H9 (cell line): ENCODE measurements at regions not wholly inside any gene's neighbourhood (a gene's known extent, or its start where the extent isn't known, plus 50 kb on each side); places are given as distances from the start of the nearest gene placed in this dataset.

ENCODE experiments used
- DNase-seq: peaks from one replicate; pipeline ENCODE4 v3.0.0-alpha.2; 2017
- H2AFZ ChIP-seq: one replicate; pipeline ENCODE4 v1.6.1; 2013; ENCODE audit warnings: mild to moderate bottlenecking, low read length, control low read depth, moderate library complexity
- H2AK5ac ChIP-seq: 2 replicates; pipeline ENCODE4 v1.6.1; 2013; ENCODE audit warnings: low read length, control low read depth, mixed read lengths; ENCODE audit not compliant: insufficient read length
- H2BK120ac ChIP-seq: one replicate; pipeline ENCODE4 v1.6.1; 2013; ENCODE audit warnings: low read depth, mild to moderate bottlenecking, low read length, control low read depth, inconsistent platforms; ENCODE audit not compliant: poor library complexity, severe bottlenecking
- H2BK12ac ChIP-seq: 2 replicates; pipeline ENCODE4 v1.6.1; 2013; ENCODE audit warnings: low read length, control low read depth, mixed read lengths, low read depth; ENCODE audit not compliant: insufficient read length
- H2BK15ac ChIP-seq: 2 replicates; pipeline ENCODE4 v1.6.1; 2013; ENCODE audit warnings: low read depth, low read length, control low read depth
- H2BK20ac ChIP-seq: one replicate; pipeline ENCODE4 v1.6.1; 2013; ENCODE audit warnings: low read depth, mild to moderate bottlenecking, low read length, control low read depth, inconsistent platforms; ENCODE audit not compliant: poor library complexity, severe bottlenecking
- H2BK5ac ChIP-seq: 2 replicates; pipeline ENCODE4 v1.6.1; 2013; ENCODE audit warnings: low read length, control low read depth, mixed read lengths; ENCODE audit not compliant: insufficient read length
- H3K14ac ChIP-seq: 2 replicates; pipeline ENCODE4 v1.6.1; 2013; ENCODE audit warnings: low read length, control low read depth; ENCODE audit not compliant: insufficient read depth
- H3K18ac ChIP-seq: 2 replicates; pipeline ENCODE4 v1.6.1; 2013; ENCODE audit warnings: low read depth, mild to moderate bottlenecking, mixed read lengths, low read length, control low read depth; ENCODE audit not compliant: insufficient read length
- H3K23ac ChIP-seq: 2 replicates; pipeline ENCODE4 v1.6.1; 2013; ENCODE audit warnings: low read length, control low read depth, mixed read lengths, low read depth; ENCODE audit not compliant: insufficient read length
- H3K23me2 ChIP-seq: 2 replicates; pipeline ENCODE4 v1.6.1; 2013; ENCODE audit warnings: low read depth, mild to moderate bottlenecking, mixed read lengths, low read length, control low read depth; ENCODE audit not compliant: insufficient read length, poor library complexity, severe bottlenecking
- H3K27ac ChIP-seq: 2 replicates; pipeline ENCODE4 v1.5.1; 2013; ENCODE audit warnings: low read length, control low read depth, mixed read lengths, low read depth; ENCODE audit not compliant: insufficient read length
- H3K27me3 ChIP-seq: 2 replicates; pipeline ENCODE4 v1.6.1; 2013; ENCODE audit warnings: low read length, control low read depth, inconsistent platforms; ENCODE audit not compliant: insufficient read depth
- H3K4ac ChIP-seq: 2 replicates; pipeline ENCODE4 v1.6.1; 2013; ENCODE audit warnings: low read depth, mild to moderate bottlenecking, control low read depth, inconsistent platforms, low read length, moderate library complexity
- H3K4me1 ChIP-seq: 2 replicates; pipeline ENCODE4 v1.6.1; 2013; ENCODE audit warnings: low read length, control low read depth, inconsistent platforms; ENCODE audit not compliant: insufficient read depth
- H3K4me2 ChIP-seq: 2 replicates; pipeline ENCODE4 v1.6.1; 2013; ENCODE audit warnings: low read length, control low read depth, mixed read lengths; ENCODE audit not compliant: insufficient read length, insufficient read depth
- H3K56ac ChIP-seq: 2 replicates; pipeline ENCODE4 v1.6.1; 2013; ENCODE audit warnings: low read depth, mild to moderate bottlenecking, mixed read lengths, low read length, control low read depth; ENCODE audit not compliant: insufficient read length
- H3K79me1 ChIP-seq: 2 replicates; pipeline ENCODE4 v1.6.1; 2013; ENCODE audit warnings: low read depth, mild to moderate bottlenecking, moderate library complexity, low read length, control low read depth, inconsistent platforms; ENCODE audit not compliant: insufficient read depth, poor library complexity, severe bottlenecking
- H3K79me2 ChIP-seq: 2 replicates; pipeline ENCODE4 v1.6.1; 2013; ENCODE audit warnings: low read length, control low read depth, inconsistent platforms; ENCODE audit not compliant: insufficient read depth
- H3K9ac ChIP-seq: 2 replicates; pipeline ENCODE4 v1.6.1; 2013; ENCODE audit warnings: low read length, control low read depth, mixed read lengths; ENCODE audit not compliant: insufficient read length; ENCODE audit errors: extremely low read depth
- H3K9me3 ChIP-seq: one replicate; pipeline ENCODE4 v1.6.1; 2013; ENCODE audit warnings: low read depth, low read length, inconsistent platforms; ENCODE audit not compliant: control insufficient read depth
- H3T11ph ChIP-seq: one replicate; pipeline ENCODE4 v1.6.1; 2013; ENCODE audit warnings: mild to moderate bottlenecking, low read length, control low read depth, inconsistent platforms
- H4K20me1 ChIP-seq: one replicate; pipeline ENCODE4 v1.6.1; 2013; ENCODE audit not compliant: control insufficient read depth, insufficient read length, insufficient read depth
- H4K5ac ChIP-seq: 2 replicates; pipeline ENCODE4 v1.6.1; 2013; ENCODE audit warnings: low read depth, mild to moderate bottlenecking, mixed read lengths, low read length, control low read depth; ENCODE audit not compliant: insufficient read length
- H4K8ac ChIP-seq: replicated peaks from 2 replicates; pipeline ENCODE4 v1.6.1; 2013; ENCODE audit warnings: low read length, control low read depth, mixed read lengths, low read depth; ENCODE audit not compliant: insufficient read length
- H4K91ac ChIP-seq: 2 replicates; pipeline ENCODE4 v1.6.1; 2013; ENCODE audit warnings: low read depth, mild to moderate bottlenecking, moderate library complexity, mixed read lengths, low read length, control low read depth; ENCODE audit not compliant: insufficient read length
- H3K27ac Mint-ChIP-seq, 3 experiments: 2 replicates in 2 of 3; 3 replicates in 1 of 3; pipeline ENCODE4 v1.8.0; 2020 to 2021; ENCODE audit warnings: mixed read lengths in 3 of 3, mild to moderate bottlenecking in 1 of 3, moderate library complexity in 1 of 3
- H3K27me3 Mint-ChIP-seq: 2 replicates; pipeline ENCODE4 v1.8.0; 2021; ENCODE audit warnings: low read depth, mild to moderate bottlenecking, moderate library complexity, mixed read lengths
- H3K36me3 Mint-ChIP-seq, 3 experiments: 2 replicates in 2 of 3; 3 replicates in 1 of 3; pipeline ENCODE4 v1.8.0; 2020 to 2021; ENCODE audit warnings: low read depth in 3 of 3, mixed read lengths in 3 of 3; ENCODE audit not compliant: insufficient read depth in 1 of 3
- H3K4me1 Mint-ChIP-seq, 2 experiments: 2 replicates each; pipeline ENCODE4 v1.8.0; 2020; ENCODE audit warnings: mixed read lengths in 2 of 2
- H3K4me3 Mint-ChIP-seq, 2 experiments: 2 replicates in 1 of 2; 3 replicates in 1 of 2; pipeline ENCODE4 v1.8.0; 2020 to 2021; ENCODE audit warnings: mild to moderate bottlenecking in 2 of 2, mixed read lengths in 2 of 2, moderate library complexity in 1 of 2
- H3K9me3 Mint-ChIP-seq, 2 experiments: 2 replicates in 1 of 2; 3 replicates in 1 of 2; pipeline ENCODE4 v1.8.0; 2020; ENCODE audit warnings: mild to moderate bottlenecking in 2 of 2, mixed read lengths in 2 of 2, moderate library complexity in 1 of 2
- WGBS: extraction: QIAGEN DNeasy Blood & Tissue Kit; methylation state at CpG from one replicate; pipeline ENCODE4 v1.1.7; 2013; ENCODE audit warnings: missing lambda C conversion rate, low lambda C conversion rate, mixed read lengths; ENCODE audit not compliant: insufficient read length; ENCODE audit errors: extremely low coverage; 5-methylcytosine and 5-hydroxymethylcytosine counted together
- TF ChIP-seq, protein P1 (sequence below): fragments of 200-600 bp; sonication (generic); conservative IDR thresholded peaks from 3 replicates; pipeline ENCODE4 v1.8.0; 2021; ENCODE audit warnings: antibody characterized with exemption, mild to moderate bottlenecking

DNA sequence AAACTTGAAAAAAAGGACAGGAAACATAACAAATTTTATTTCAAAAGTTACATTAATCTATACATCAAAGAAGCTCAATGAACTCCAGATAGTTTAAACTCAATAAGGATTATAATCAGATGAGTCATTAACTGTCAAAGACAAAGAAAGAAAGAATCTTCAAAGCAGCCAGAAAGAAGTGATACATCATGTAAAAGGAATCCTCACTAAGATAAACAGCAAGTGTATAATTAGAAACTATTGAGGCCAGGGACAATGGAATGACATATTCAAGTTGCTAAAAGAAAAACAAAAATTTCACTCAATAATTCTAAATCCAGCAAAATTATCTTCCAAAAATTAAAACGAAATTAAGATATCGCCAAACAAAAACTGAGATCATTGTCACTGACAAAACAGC lies 161.6 kb upstream of the NWD2 start:
- Histone ChIP-seq H3K56ac (no peak overlapping the region), H3K79me1 (no peaks in the 10 kb centered on the region), H2BK120ac (no peak overlapping the region), H3K23me2 (no peaks in the 10 kb centered on the region), H3K23ac (no peak overlapping the region), H4K20me1 (no peaks in the 10 kb centered on the region), H2AFZ (no peak overlapping the region), H3T11ph (no peak overlapping the region), H3K4me1 (no peaks in the 10 kb centered on the region), H4K91ac (no peak overlapping the region), H2BK20ac (no peak overlapping the region), H2AK5ac (no peak overlapping the region), H3K18ac (no peak overlapping the region), H3K4me2 (no peak overlapping the region), H3K27ac (no peak overlapping the region), H4K8ac (no peak overlapping the region), H2BK15ac (no peak overlapping the region), H3K9me3 (no peaks in the 10 kb centered on the region), H3K27me3 (no peaks in the 10 kb centered on the region), H3K4ac (no peak overlapping the region), H3K9ac (no peak overlapping the region), H3K79me2 (no peaks in the 10 kb centered on the region), H3K14ac (no peak overlapping the region), H2BK5ac (no peak overlapping the region), H2BK12ac (no peak overlapping the region), H4K5ac (no peak overlapping the region)
- peaks cover 5 to 18% (median 5%) of the 10 kb centered on the region in 3 experiments for H3K36me3 Mint-ChIP-seq
- no CpG with 5 or more reads among the region's 2 CpGs for WGBS
- no peak overlapping the region for H3K4me3 Mint-ChIP-seq
- peaks cover 23 to 30% of the 10 kb centered on the region in 2 experiments; a peak in 4 of 5 replicates for H3K9me3 Mint-ChIP-seq
- H3K27me3 Mint-ChIP-seq = no peaks in the 10 kb centered on the region
- DNase-seq = no peak
- no peaks in the 10 kb centered on the region for H3K4me1 Mint-ChIP-seq
- H3K27ac Mint-ChIP-seq = no peak overlapping the region
- TF ChIP-seq, protein P1, sequence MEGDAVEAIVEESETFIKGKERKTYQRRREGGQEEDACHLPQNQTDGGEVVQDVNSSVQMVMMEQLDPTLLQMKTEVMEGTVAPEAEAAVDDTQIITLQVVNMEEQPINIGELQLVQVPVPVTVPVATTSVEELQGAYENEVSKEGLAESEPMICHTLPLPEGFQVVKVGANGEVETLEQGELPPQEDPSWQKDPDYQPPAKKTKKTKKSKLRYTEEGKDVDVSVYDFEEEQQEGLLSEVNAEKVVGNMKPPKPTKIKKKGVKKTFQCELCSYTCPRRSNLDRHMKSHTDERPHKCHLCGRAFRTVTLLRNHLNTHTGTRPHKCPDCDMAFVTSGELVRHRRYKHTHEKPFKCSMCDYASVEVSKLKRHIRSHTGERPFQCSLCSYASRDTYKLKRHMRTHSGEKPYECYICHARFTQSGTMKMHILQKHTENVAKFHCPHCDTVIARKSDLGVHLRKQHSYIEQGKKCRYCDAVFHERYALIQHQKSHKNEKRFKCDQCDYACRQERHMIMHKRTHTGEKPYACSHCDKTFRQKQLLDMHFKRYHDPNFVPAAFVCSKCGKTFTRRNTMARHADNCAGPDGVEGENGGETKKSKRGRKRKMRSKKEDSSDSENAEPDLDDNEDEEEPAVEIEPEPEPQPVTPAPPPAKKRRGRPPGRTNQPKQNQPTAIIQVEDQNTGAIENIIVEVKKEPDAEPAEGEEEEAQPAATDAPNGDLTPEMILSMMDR = no peak
